A172 (cell line): ENCODE measurements at regions not wholly inside any gene's neighbourhood (a gene's known extent, or its start where the extent isn't known, plus 50 kb on each side); places are given as distances from the start of the nearest gene placed in this dataset.

Experiments
- DNase-seq: peaks from one replicate; pipeline ENCODE4 v3.0.0-alpha.2; 2015; ENCODE audit warnings: low spot score

GRCh38 chr6:92822222-92822621 lies 597.1 kb downstream of the EPHA7 start:
- no peak for DNase-seq

- DNase-seq = no peak
Measured at GRCh38 chr6:92820601-92821000, 598.8 kb downstream of the EPHA7 start.

- DNase-seq = peak; percentile 10
Measured at GRCh38 chr6:92810913-92811312, 608.4 kb downstream of the EPHA7 start.

- DNase-seq = no peak
Measured at GRCh38 chr6:92806254-92806653, 613.1 kb downstream of the EPHA7 start.

- DNase-seq = no peak
Measured at GRCh38 chr6:92791403-92791802, 628.0 kb downstream of the EPHA7 start.

- no peak for DNase-seq
Measured at GRCh38 chr6:92790381-92790780, 629.0 kb downstream of the EPHA7 start.

- no peak for DNase-seq
Measured at GRCh38 chr6:92784235-92784634, 635.1 kb downstream of the EPHA7 start.

GRCh38 chr6:92779746-92780145 lies 639.6 kb downstream of the EPHA7 start:
- DNase-seq = no peak

- DNase-seq = peak; percentile 8
Measured at GRCh38 chr6:92777146-92777740, 642.1 kb downstream of the EPHA7 start.

GRCh38 chr6:92770540-92770939 lies 648.8 kb downstream of the EPHA7 start:
- no peak for DNase-seq

- DNase-seq = no peak
Measured at GRCh38 chr6:92767101-92767500, 652.3 kb downstream of the EPHA7 start.

- DNase-seq = no peak
Measured at GRCh38 chr6:92763680-92764079, 655.7 kb downstream of the EPHA7 start.

GRCh38 chr6:92763274-92763584 lies 656.1 kb downstream of the EPHA7 start:
- no peak for DNase-seq

- DNase-seq = no peak
Measured at GRCh38 chr6:92762443-92763273, 656.7 kb downstream of the EPHA7 start.

GRCh38 chr6:92759178-92759577 lies 660.2 kb downstream of the EPHA7 start:
- DNase-seq = no peak

GRCh38 chr6:92757925-92758324 lies 661.4 kb downstream of the EPHA7 start:
- DNase-seq = no peak

- no peak for DNase-seq
Measured at GRCh38 chr6:92756912-92757311, 662.4 kb downstream of the EPHA7 start.

GRCh38 chr6:92753956-92754355 lies 665.4 kb downstream of the EPHA7 start:
- DNase-seq = no peak

GRCh38 chr6:92752114-92752513 lies 667.2 kb downstream of the EPHA7 start:
- DNase-seq = no peak

GRCh38 chr6:92748131-92748530 lies 671.2 kb downstream of the EPHA7 start:
- DNase-seq = no peak

- no peak for DNase-seq
Measured at GRCh38 chr6:92737983-92738382, 681.4 kb downstream of the EPHA7 start.

- no peak for DNase-seq
Measured at GRCh38 chr6:92723390-92723931, 695.9 kb downstream of the EPHA7 start.

GRCh38 chr6:92719773-92720172 lies 699.6 kb downstream of the EPHA7 start:
- no peak for DNase-seq
